NCI-H1694 treated with DMSO at 0.1 percent for 48 hours (cell line): ENCODE measurements at regions not wholly inside any gene's neighbourhood (a gene's known extent, or its start where the extent isn't known, plus 50 kb on each side); places are given as distances from the start of the nearest gene placed in this dataset.
"Not testable (repeated sequence)": the region's sequence is repeated elsewhere in the genome, so short reads cannot be mapped to it uniquely, and the experiment has no call there.

Experiments used
- DNase-seq: peaks from one replicate; lab custom pipeline; 2025; lab: John Stamatoyannopoulos, UW

- DNase-seq = no peak
Observed at GRCh38 chr1:30460661-30461060, 262.7 kb downstream of the MATN1 start.

GRCh38 chr1:30458730-30459485, 264.5 kb downstream of the MATN1 start:
- DNase-seq = not testable (repeated sequence)

GRCh38 chr1:30452925-30453324, 270.5 kb downstream of the MATN1 start:
- DNase-seq = no peak

GRCh38 chr1:30452170-30452569, 271.2 kb downstream of the MATN1 start:
- DNase-seq = no peak

- no peak for DNase-seq
Observed at GRCh38 chr1:30451532-30452125, 271.8 kb downstream of the MATN1 start.

- no peak for DNase-seq
Observed at GRCh38 chr1:30450818-30451233, 272.6 kb downstream of the MATN1 start.

GRCh38 chr1:30450148-30450817, 273.1 kb downstream of the MATN1 start:
- no peak for DNase-seq

- DNase-seq = no peak
Observed at GRCh38 chr1:30449428-30450147, 273.8 kb downstream of the MATN1 start.

- no peak for DNase-seq
Observed at GRCh38 chr1:30449003-30449402, 274.4 kb downstream of the MATN1 start.

- DNase-seq = no peak
Observed at GRCh38 chr1:30447701-30448100, 275.7 kb downstream of the MATN1 start.

GRCh38 chr1:30447080-30447479, 276.3 kb downstream of the MATN1 start:
- no peak for DNase-seq

- DNase-seq = no peak
Observed at GRCh38 chr1:30446508-30446907, 276.9 kb downstream of the MATN1 start.

GRCh38 chr1:30446095-30446494, 277.3 kb downstream of the MATN1 start:
- DNase-seq = no peak

GRCh38 chr1:30445449-30445848, 277.9 kb downstream of the MATN1 start:
- DNase-seq = no peak

GRCh38 chr1:30444850-30445249, 278.5 kb downstream of the MATN1 start:
- no peak for DNase-seq

- no peak for DNase-seq
Observed at GRCh38 chr1:30444401-30444800, 279.0 kb downstream of the MATN1 start.

- not testable (repeated sequence) for DNase-seq
Observed at GRCh38 chr1:30438274-30438673, 285.1 kb downstream of the MATN1 start.

GRCh38 chr1:30437059-30437576, 286.3 kb downstream of the MATN1 start:
- no peak for DNase-seq

GRCh38 chr1:30427545-30427944, 295.8 kb downstream of the MATN1 start:
- no peak for DNase-seq

- no peak for DNase-seq
Observed at GRCh38 chr1:30425046-30425445, 298.3 kb downstream of the MATN1 start.

- no peak for DNase-seq
Observed at GRCh38 chr1:30423570-30423969, 299.8 kb downstream of the MATN1 start.

- no peak for DNase-seq
Observed at GRCh38 chr1:30422251-30422650, 301.1 kb downstream of the MATN1 start.
